ENCODE measurements at regions not wholly inside any gene's neighbourhood (a gene's known extent, or its start where the extent isn't known, plus 50 kb on each side); places are given as distances from the start of the nearest gene placed in this dataset.

GRCh38 chr21:15425049-15425448 lies 304.7 kb upstream of the USP25 start:
- TF ChIP-seq, protein P1, sequence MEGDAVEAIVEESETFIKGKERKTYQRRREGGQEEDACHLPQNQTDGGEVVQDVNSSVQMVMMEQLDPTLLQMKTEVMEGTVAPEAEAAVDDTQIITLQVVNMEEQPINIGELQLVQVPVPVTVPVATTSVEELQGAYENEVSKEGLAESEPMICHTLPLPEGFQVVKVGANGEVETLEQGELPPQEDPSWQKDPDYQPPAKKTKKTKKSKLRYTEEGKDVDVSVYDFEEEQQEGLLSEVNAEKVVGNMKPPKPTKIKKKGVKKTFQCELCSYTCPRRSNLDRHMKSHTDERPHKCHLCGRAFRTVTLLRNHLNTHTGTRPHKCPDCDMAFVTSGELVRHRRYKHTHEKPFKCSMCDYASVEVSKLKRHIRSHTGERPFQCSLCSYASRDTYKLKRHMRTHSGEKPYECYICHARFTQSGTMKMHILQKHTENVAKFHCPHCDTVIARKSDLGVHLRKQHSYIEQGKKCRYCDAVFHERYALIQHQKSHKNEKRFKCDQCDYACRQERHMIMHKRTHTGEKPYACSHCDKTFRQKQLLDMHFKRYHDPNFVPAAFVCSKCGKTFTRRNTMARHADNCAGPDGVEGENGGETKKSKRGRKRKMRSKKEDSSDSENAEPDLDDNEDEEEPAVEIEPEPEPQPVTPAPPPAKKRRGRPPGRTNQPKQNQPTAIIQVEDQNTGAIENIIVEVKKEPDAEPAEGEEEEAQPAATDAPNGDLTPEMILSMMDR (IDR thresholded peaks at IDR 0.05; ENCODE audit: insufficient read depth, low read depth, low read length, missing control alignments): no peak

GRCh38 chr21:15430023-15430422 lies 299.8 kb upstream of the USP25 start:
- no peak overlapping the region for H3K4me3 ChIP-seq (ENCODE audit: low read depth, low read length)
- no peak for DNase-seq (ENCODE audit: low read depth)
- TF ChIP-seq, protein P1 (IDR thresholded peaks at IDR 0.05; ENCODE audit: insufficient read depth, low read depth, low read length, missing control alignments): no peak

More at GRCh38 chr21:15425049-15425448, 304.7 kb upstream of the USP25 start:
- DNase-seq (ENCODE audit: low read depth): no peak
- H3K4me3 ChIP-seq (ENCODE audit: low read depth, low read length): no peak overlapping the region

DNA sequence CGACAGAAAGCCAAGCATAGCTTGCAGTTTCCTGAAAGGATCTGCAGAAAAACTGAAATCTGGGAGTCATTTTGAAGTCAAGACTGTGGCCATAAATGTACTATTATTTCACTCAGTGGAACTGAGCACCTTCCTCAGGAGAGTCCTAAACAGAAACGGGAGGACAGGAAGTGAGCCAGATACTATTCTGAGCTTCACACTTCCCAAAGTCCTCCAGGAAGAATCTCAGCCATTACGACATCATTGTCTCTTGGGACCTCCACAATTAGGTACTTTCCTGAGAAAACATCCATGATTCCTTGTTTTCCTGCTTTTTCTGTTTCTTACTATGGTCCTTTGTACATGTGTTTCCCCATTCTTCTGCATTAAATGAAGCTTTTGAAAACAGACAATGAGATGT lies 299.2 kb upstream of the USP25 start:
- H3K4me3 ChIP-seq (ENCODE audit: low read depth, low read length): no peak overlapping the region
- DNase-seq (ENCODE audit: low read depth): no peak
- TF ChIP-seq, protein P1 (IDR thresholded peaks at IDR 0.05; ENCODE audit: insufficient read depth, low read depth, low read length, missing control alignments): no peak

- H3K4me3 ChIP-seq (ENCODE audit: low read depth, low read length): no peak overlapping the region
- TF ChIP-seq, protein P1 (IDR thresholded peaks at IDR 0.05; ENCODE audit: insufficient read depth, low read depth, low read length, missing control alignments): no peak
- DNase-seq (ENCODE audit: low read depth): no peak
Measured at GRCh38 chr21:15431053-15431452, 298.7 kb upstream of the USP25 start.

- DNase-seq (ENCODE audit: low read depth): no peak
- H3K4me3 ChIP-seq (ENCODE audit: low read depth, low read length): no peak overlapping the region
- TF ChIP-seq, protein P1 (IDR thresholded peaks at IDR 0.05; ENCODE audit: insufficient read depth, low read depth, low read length, missing control alignments): no peak
Measured at GRCh38 chr21:15433091-15433490, 296.7 kb upstream of the USP25 start.

- no peak overlapping the region for H3K4me3 ChIP-seq (ENCODE audit: low read depth, low read length)
- no peak for DNase-seq (ENCODE audit: low read depth)
- TF ChIP-seq, protein P1 (IDR thresholded peaks at IDR 0.05; ENCODE audit: insufficient read depth, low read depth, low read length, missing control alignments): no peak
Measured at GRCh38 chr21:15434163-15434905, 295.4 kb upstream of the USP25 start.

- no peak for DNase-seq (ENCODE audit: low read depth)
- TF ChIP-seq, protein P1 (IDR thresholded peaks at IDR 0.05; ENCODE audit: insufficient read depth, low read depth, low read length, missing control alignments): no peak
- H3K4me3 ChIP-seq (ENCODE audit: low read depth, low read length): no peak overlapping the region
Measured at GRCh38 chr21:15436031-15436430, 293.8 kb upstream of the USP25 start.

Measured in GM12865 (cell line).